B cell (primary cell): ENCODE measurements at regions not wholly inside any gene's neighbourhood (a gene's known extent, or its start where the extent isn't known, plus 50 kb on each side); places are given as distances from the start of the nearest gene placed in this dataset.

ENCODE experiments used
- ATAC-seq: fragments of 200-7000 bp; cut with Tn5 transposase; one replicate; pipeline ENCODE4 v1.10.0; 2021; ENCODE audit warnings: low read depth, mild to moderate bottlenecking, moderate number of reproducible peaks, moderate library complexity
- CTCF ChIA-PET: fragments of 350-600 bp; sonication (Branson Sonifier 250); formaldehyde crosslinking; loops from one replicate; lab custom pipeline; 2021; ENCODE audit warnings: antibody characterized with exemption, inconsistent platforms; lab: Charles Lee
- POLR2A ChIA-PET: fragments of 350-600 bp; sonication (Branson Sonifier 250); formaldehyde crosslinking; loops from one replicate; lab custom pipeline; 2021; ENCODE audit warnings: antibody characterized with exemption; lab: Charles Lee
- DNase-seq: peaks from one replicate; pipeline ENCODE4 v3.0.0; 2013
- H2AFZ ChIP-seq: 2 replicates; pipeline ENCODE4 v1.6.1; 2012; ENCODE audit warnings: mild to moderate bottlenecking, low read depth, low read length; ENCODE audit not compliant: insufficient read depth, poor library complexity, severe bottlenecking
- H3K27ac ChIP-seq, 2 donors: 1 replicate in 1 of 2; 2 replicates in 1 of 2; pipeline ENCODE4 v1.5.1; 2012 to 2013; ENCODE audit warnings: low read length in 2 of 2, mild to moderate bottlenecking in 2 of 2, moderate library complexity in 1 of 2
- H3K27me3 ChIP-seq, 4 experiments: fragments of 200-600 bp in 1 of 4; sonication (generic) in 1 of 4; replicated peaks in 1 of 4; 1 replicate in 2 of 4; 2 replicates in 2 of 4; pipeline versions ENCODE4 v1.6.1 to v1.7.0; 2013 to 2016; ENCODE audit warnings: low read length in 3 of 4, mild to moderate bottlenecking in 2 of 4, mixed read lengths in 1 of 4, moderate library complexity in 1 of 4; ENCODE audit not compliant: insufficient read depth in 4 of 4, control insufficient read depth in 3 of 4; ENCODE audit errors: control extremely low read depth in 1 of 4
- H3K36me3 ChIP-seq, 2 experiments: replicated peaks in 1 of 2; 1 replicate in 1 of 2; 2 replicates in 1 of 2; pipeline versions ENCODE4 v1.6.1 to v1.7.1; 2013; ENCODE audit warnings: low read length in 1 of 2; ENCODE audit not compliant: insufficient read depth in 2 of 2, control insufficient read depth in 1 of 2; ENCODE audit errors: control extremely low read depth in 1 of 2, extremely low read depth in 1 of 2
- H3K4me1 ChIP-seq, 2 donors: fragments of 200-600 bp in 1 of 2; sonication (generic) in 1 of 2; 1 replicate in 1 of 2; 2 replicates in 1 of 2; pipeline versions ENCODE4 v1.5.1 to v1.6.1; 2013 to 2017; ENCODE audit warnings: low read length in 2 of 2; ENCODE audit not compliant: control insufficient read depth in 2 of 2, insufficient read depth in 2 of 2
- H3K4me2 ChIP-seq: replicated peaks from 2 replicates; pipeline ENCODE3; 2012; ENCODE audit warnings: mild to moderate bottlenecking, low read depth, low read length; ENCODE audit not compliant: poor library complexity, severe bottlenecking
- H3K4me3 ChIP-seq, 5 experiments: fragments of 200-600 bp in 1 of 5; sonication (generic) in 1 of 5; 1 replicate in 3 of 5; 2 replicates in 2 of 5; pipeline versions ENCODE4 v1.5.1 to v1.7.0; 2011 to 2016; ENCODE audit warnings: low read length in 4 of 5, mild to moderate bottlenecking in 4 of 5, low read depth in 2 of 5, control low read depth in 1 of 5, moderate library complexity in 1 of 5; ENCODE audit not compliant: insufficient read depth in 1 of 5; ENCODE audit errors: control extremely low read depth in 1 of 5, extremely low read depth in 1 of 5
- H3K79me2 ChIP-seq: fragments of 200-600 bp; sonication (generic); one replicate; pipeline ENCODE4 v1.6.0; 2016; ENCODE audit warnings: low read length; ENCODE audit not compliant: control insufficient read depth, insufficient read depth
- H3K9ac ChIP-seq: fragments of 200-600 bp; sonication (generic); 2 replicates; pipeline ENCODE4 v1.6.1; 2017; ENCODE audit warnings: mild to moderate bottlenecking, low read length, moderate library complexity
- H3K9me3 ChIP-seq, 3 donors: one replicate each; pipeline versions ENCODE4 v1.6.1 to v1.7.1; 2013; ENCODE audit warnings: low read length in 2 of 3; ENCODE audit not compliant: control insufficient read depth in 2 of 3, insufficient read depth in 1 of 3; ENCODE audit errors: control extremely low read depth in 1 of 3
- H4K20me1 ChIP-seq: 2 replicates; pipeline ENCODE4 v1.6.0; 2012; ENCODE audit warnings: mild to moderate bottlenecking, low read length; ENCODE audit not compliant: insufficient read depth, control insufficient read depth, poor library complexity, severe bottlenecking
- H3K27ac Mint-ChIP-seq: one replicate; pipeline ENCODE4 v1.8.0; 2021; ENCODE audit warnings: mixed read lengths
- H3K27me3 Mint-ChIP-seq: one replicate; pipeline ENCODE4 v1.8.0; 2021; ENCODE audit warnings: mixed read lengths
- H3K4me1 Mint-ChIP-seq: one replicate; pipeline ENCODE4 v1.8.0; 2021; ENCODE audit warnings: mixed read lengths
- H3K4me3 Mint-ChIP-seq: one replicate; pipeline ENCODE4 v1.8.0; 2021; ENCODE audit warnings: mixed read lengths
- H3K9me3 Mint-ChIP-seq: one replicate; pipeline ENCODE4 v1.8.0; 2022; ENCODE audit warnings: mixed read lengths; ENCODE audit not compliant: insufficient read depth
- EZH2 ChIP-seq: IDR thresholded peaks from 2 replicates; pipeline ENCODE4 v1.6.1; 2012; ENCODE audit warnings: borderline replicate concordance, low read depth, mild to moderate bottlenecking, moderate library complexity, low read length; ENCODE audit not compliant: insufficient read depth, poor library complexity, severe bottlenecking
- WGBS: methylation state at CpG from one replicate; pipeline ENCODE4 v1.1.5; 2013; ENCODE audit warnings: missing lambda C conversion rate; ENCODE audit not compliant: insufficient coverage; 5-methylcytosine and 5-hydroxymethylcytosine counted together
- intact Hi-C: fragments of 100-400 bp; cut with micrococcal nuclease; formaldehyde crosslinking; loops from one replicate; pipeline ENCODE4 v1.10.0; 2022
- TF ChIP-seq, protein P1 (sequence below): fragments of 200-600 bp; IDR thresholded peaks from one replicate; pipeline ENCODE4 v1.8.0; 2022; ENCODE audit warnings: antibody characterized with exemption, mild to moderate bottlenecking

DNA sequence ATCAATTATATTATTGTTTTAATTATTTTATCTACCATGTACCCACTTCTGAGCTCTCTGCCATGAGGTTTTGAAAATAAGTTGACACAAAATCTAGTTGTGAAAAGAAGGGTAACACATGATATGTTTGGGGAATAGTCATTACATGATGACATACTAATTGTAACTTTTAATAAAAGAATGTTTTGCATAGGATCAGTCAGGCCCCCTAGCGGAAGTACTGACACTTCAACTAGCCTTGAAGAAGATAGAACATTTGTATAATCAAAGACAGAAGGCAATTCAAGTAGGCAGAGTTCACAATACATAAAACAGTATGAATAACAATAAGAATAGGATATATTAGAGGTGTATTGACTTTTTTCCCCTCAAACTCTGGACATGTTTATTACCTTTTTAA is 1191.0 kb upstream of the AGA start:
- ATAC-seq (no peak), DNase-seq (no peak)
- Histone ChIP-seq H3K27me3 (no peaks in the 10 kb centered on the region), H3K4me2 (no peak overlapping the region), H2AFZ (no peak overlapping the region), H4K20me1 (no peaks in the 10 kb centered on the region), H3K9ac (no peak overlapping the region), H3K4me1 (no peaks in the 10 kb centered on the region), H3K4me3 (no peak overlapping the region), H3K9me3 (peaks cover 0 to 10% (median 1%) of the 10 kb centered on the region in 3 donors), H3K79me2 (no peaks in the 10 kb centered on the region), H3K27ac (no peak overlapping the region), H3K36me3 (no peaks in the 10 kb centered on the region)
- ChIA-PET POLR2A (no interaction called here), CTCF (no interaction called here)
- Mint-ChIP-seq H3K27ac (no peak overlapping the region), H3K9me3 (peaks cover 2% of the 10 kb centered on the region), H3K27me3 (no peaks in the 10 kb centered on the region), H3K4me3 (no peak overlapping the region), H3K4me1 (no peaks in the 10 kb centered on the region)
- TF ChIP-seq, protein P1, sequence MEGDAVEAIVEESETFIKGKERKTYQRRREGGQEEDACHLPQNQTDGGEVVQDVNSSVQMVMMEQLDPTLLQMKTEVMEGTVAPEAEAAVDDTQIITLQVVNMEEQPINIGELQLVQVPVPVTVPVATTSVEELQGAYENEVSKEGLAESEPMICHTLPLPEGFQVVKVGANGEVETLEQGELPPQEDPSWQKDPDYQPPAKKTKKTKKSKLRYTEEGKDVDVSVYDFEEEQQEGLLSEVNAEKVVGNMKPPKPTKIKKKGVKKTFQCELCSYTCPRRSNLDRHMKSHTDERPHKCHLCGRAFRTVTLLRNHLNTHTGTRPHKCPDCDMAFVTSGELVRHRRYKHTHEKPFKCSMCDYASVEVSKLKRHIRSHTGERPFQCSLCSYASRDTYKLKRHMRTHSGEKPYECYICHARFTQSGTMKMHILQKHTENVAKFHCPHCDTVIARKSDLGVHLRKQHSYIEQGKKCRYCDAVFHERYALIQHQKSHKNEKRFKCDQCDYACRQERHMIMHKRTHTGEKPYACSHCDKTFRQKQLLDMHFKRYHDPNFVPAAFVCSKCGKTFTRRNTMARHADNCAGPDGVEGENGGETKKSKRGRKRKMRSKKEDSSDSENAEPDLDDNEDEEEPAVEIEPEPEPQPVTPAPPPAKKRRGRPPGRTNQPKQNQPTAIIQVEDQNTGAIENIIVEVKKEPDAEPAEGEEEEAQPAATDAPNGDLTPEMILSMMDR, result no peak
- TF ChIP-seq EZH2, result no peak
- intact Hi-C loops, result no loop called here
- WGBS, result no CpG with 5 or more reads among the region's 1 CpG

DNA sequence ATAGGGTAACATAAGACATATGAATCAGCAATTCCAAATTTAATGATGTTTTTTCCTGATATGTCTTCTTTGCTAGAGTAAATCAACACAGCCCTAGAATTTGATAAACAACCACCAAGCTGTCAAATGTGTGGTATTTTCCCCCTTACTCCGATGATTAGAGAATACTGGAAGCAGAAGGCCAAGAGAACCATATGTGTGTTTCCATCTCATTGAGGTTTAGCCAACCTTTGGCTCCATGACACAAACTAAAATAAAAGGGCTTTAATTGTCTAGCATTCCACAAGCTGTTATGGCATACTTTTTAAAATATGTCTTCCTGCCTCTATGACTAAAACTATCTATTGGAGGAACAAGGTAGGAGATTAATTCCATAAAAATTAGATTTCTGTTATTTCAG is 1222.4 kb upstream of the AGA start:
- Mint-ChIP-seq H3K9me3 (no peaks in the 10 kb centered on the region), H3K4me3 (no peak overlapping the region), H3K27ac (no peak overlapping the region), H3K4me1 (no peaks in the 10 kb centered on the region), H3K27me3 (no peaks in the 10 kb centered on the region)
- ATAC-seq, result no peak
- no peak for DNase-seq
- Histone ChIP-seq H4K20me1 (no peaks in the 10 kb centered on the region), H3K4me1 (no peaks in the 10 kb centered on the region), H3K27me3 (no peaks in the 10 kb centered on the region), H3K4me3 (no peak overlapping the region), H3K9ac (no peak overlapping the region), H2AFZ (no peak overlapping the region), H3K9me3 (peaks cover 0 to 3% (median 1%) of the 10 kb centered on the region in 3 donors), H3K4me2 (no peak overlapping the region), H3K79me2 (no peaks in the 10 kb centered on the region), H3K36me3 (no peaks in the 10 kb centered on the region), H3K27ac (no peak overlapping the region)
- ChIA-PET CTCF (no interaction called here), POLR2A (no interaction called here)
- TF ChIP-seq, protein P1, result no peak
- TF ChIP-seq EZH2, result no peak
- WGBS, result no CpG with 5 or more reads among the region's 1 CpG
- intact Hi-C loops, result no loop called here
